ENCODE measurements at regions not wholly inside any gene's neighbourhood (a gene's known extent, or its start where the extent isn't known, plus 50 kb on each side); places are given as distances from the start of the nearest gene placed in this dataset.
"Not testable (repeated sequence)": the region's sequence is repeated elsewhere in the genome, so short reads cannot be mapped to it uniquely, and the experiment has no call there.

GRCh38 chr18:1848716-1849115 is 722.6 kb downstream of the METTL4 start:
- Histone ChIP-seq H3K36me3 (ENCODE audit: insufficient read depth, low read length) (no peaks in the 10 kb centered on the region), H3K4me3 (ENCODE audit: low read length) (no peak overlapping the region), H3K27ac (ENCODE audit: low read depth in 1 of 2, low read length in 2 of 2) (no peak overlapping the region), H3K9me3 (ENCODE audit: control insufficient read depth in 1 of 2, insufficient read depth in 1 of 2, low read length in 2 of 2) (no peaks in the 10 kb centered on the region), H3K4me1 (ENCODE audit: insufficient read depth, low read length) (no peaks in the 10 kb centered on the region), H3K27me3 (ENCODE audit: control insufficient read depth in 1 of 2, insufficient read depth in 2 of 2, low read length in 2 of 2) (no peaks in the 10 kb centered on the region)
- ChIA-PET CTCF (no interaction called here), POLR2A (no interaction called here)
- DNase-seq (no peak), ATAC-seq (ENCODE audit: poor library complexity) (no peak)
- no peak overlapping the region for H3K4me3 Mint-ChIP-seq
- H3K4me1 Mint-ChIP-seq (ENCODE audit: low read depth), result no peaks in the 10 kb centered on the region
- H3K27me3 Mint-ChIP-seq, result no peaks in the 10 kb centered on the region
- H3K9me3 Mint-ChIP-seq, result peaks cover 4% of the 10 kb centered on the region
- no peak for TF ChIP-seq CTCF (IDR thresholded peaks at IDR 0.05)
- H3K36me3 Mint-ChIP-seq (ENCODE audit: low read depth), result no peaks in the 10 kb centered on the region
- intact Hi-C loops (cut with DNase I, micrococcal nuclease), result no loop called here
- no peak overlapping the region for H3K27ac Mint-ChIP-seq

- no peaks in the 10 kb centered on the region for H3K27me3 Mint-ChIP-seq
- H3K9me3 ChIP-seq (ENCODE audit: control insufficient read depth in 1 of 2, insufficient read depth in 1 of 2, low read length in 2 of 2), result no peaks in the 10 kb centered on the region
- no peak overlapping the region for H3K4me3 Mint-ChIP-seq
- no peaks in the 10 kb centered on the region for H3K36me3 ChIP-seq (ENCODE audit: insufficient read depth, low read length)
- ATAC-seq (ENCODE audit: poor library complexity) (no peak), DNase-seq (no peak)
- no peaks in the 10 kb centered on the region for H3K36me3 Mint-ChIP-seq (ENCODE audit: low read depth)
- no peaks in the 10 kb centered on the region for H3K4me1 ChIP-seq (ENCODE audit: insufficient read depth, low read length)
- H3K4me3 ChIP-seq (ENCODE audit: low read length), result no peak overlapping the region
- H3K4me1 Mint-ChIP-seq (ENCODE audit: low read depth), result no peaks in the 10 kb centered on the region
- CTCF ChIA-PET, result no interaction called here
- H3K27me3 ChIP-seq (ENCODE audit: control insufficient read depth in 1 of 2, insufficient read depth in 2 of 2, low read length in 2 of 2), result no peaks in the 10 kb centered on the region
- peaks cover 4% of the 10 kb centered on the region for H3K9me3 Mint-ChIP-seq
- TF ChIP-seq CTCF (IDR thresholded peaks at IDR 0.05), result no peak
- no peak overlapping the region for H3K27ac ChIP-seq (ENCODE audit: low read depth in 1 of 2, low read length in 2 of 2)
- POLR2A ChIA-PET, result no interaction called here
- intact Hi-C loops (cut with DNase I, micrococcal nuclease), result no loop called here
- H3K27ac Mint-ChIP-seq, result no peak overlapping the region
Measured at GRCh38 chr18:1849386-1849785, 721.9 kb downstream of the METTL4 start.

- H3K27ac Mint-ChIP-seq; H3K36me3 Mint-ChIP-seq (ENCODE audit: low read depth); H3K9me3 Mint-ChIP-seq; H3K27me3 ChIP-seq (ENCODE audit: control insufficient read depth in 1 of 2, insufficient read depth in 2 of 2, low read length in 2 of 2); DNase-seq; H3K4me3 Mint-ChIP-seq; H3K27ac ChIP-seq (ENCODE audit: low read depth in 1 of 2, low read length in 2 of 2); intact Hi-C loops (cut with DNase I, micrococcal nuclease); H3K27me3 Mint-ChIP-seq; H3K4me3 ChIP-seq (ENCODE audit: low read length); H3K9me3 ChIP-seq (ENCODE audit: control insufficient read depth in 1 of 2, insufficient read depth in 1 of 2, low read length in 2 of 2); CTCF ChIA-PET; H3K4me1 Mint-ChIP-seq (ENCODE audit: low read depth); H3K4me1 ChIP-seq (ENCODE audit: insufficient read depth, low read length); H3K36me3 ChIP-seq (ENCODE audit: insufficient read depth, low read length); POLR2A ChIA-PET; ATAC-seq (ENCODE audit: poor library complexity): not testable (repeated sequence)
Measured at GRCh38 chr18:1857281-1857680, 714.0 kb downstream of the METTL4 start.

GRCh38 chr18:1861473-1861872 is 709.8 kb downstream of the METTL4 start:
- Mint-ChIP-seq H3K4me1 (ENCODE audit: low read depth) (no peaks in the 10 kb centered on the region), H3K27me3 (no peaks in the 10 kb centered on the region), H3K9me3 (peaks cover 4% of the 10 kb centered on the region), H3K36me3 (ENCODE audit: low read depth) (no peaks in the 10 kb centered on the region), H3K27ac (no peak overlapping the region), H3K4me3 (no peak overlapping the region)
- Histone ChIP-seq H3K36me3 (ENCODE audit: insufficient read depth, low read length) (no peaks in the 10 kb centered on the region), H3K27ac (ENCODE audit: low read depth in 1 of 2, low read length in 2 of 2) (no peak overlapping the region), H3K4me1 (ENCODE audit: insufficient read depth, low read length) (no peaks in the 10 kb centered on the region), H3K27me3 (ENCODE audit: control insufficient read depth in 1 of 2, insufficient read depth in 2 of 2, low read length in 2 of 2) (no peaks in the 10 kb centered on the region), H3K9me3 (ENCODE audit: control insufficient read depth in 1 of 2, insufficient read depth in 1 of 2, low read length in 2 of 2) (peaks cover 0 to 5% of the 10 kb centered on the region in 2 experiments), H3K4me3 (ENCODE audit: low read length) (no peak overlapping the region)
- ATAC-seq (ENCODE audit: poor library complexity) (no peak), DNase-seq (no peak)
- CTCF ChIA-PET, result no interaction called here
- intact Hi-C loops (cut with DNase I, micrococcal nuclease), result no loop called here
- POLR2A ChIA-PET, result no interaction called here
- TF ChIP-seq CTCF (IDR thresholded peaks at IDR 0.05), result no peak
